ENCODE measurements at regions not wholly inside any gene's neighbourhood (a gene's known extent, or its start where the extent isn't known, plus 50 kb on each side); places are given as distances from the start of the nearest gene placed in this dataset.

DNA sequence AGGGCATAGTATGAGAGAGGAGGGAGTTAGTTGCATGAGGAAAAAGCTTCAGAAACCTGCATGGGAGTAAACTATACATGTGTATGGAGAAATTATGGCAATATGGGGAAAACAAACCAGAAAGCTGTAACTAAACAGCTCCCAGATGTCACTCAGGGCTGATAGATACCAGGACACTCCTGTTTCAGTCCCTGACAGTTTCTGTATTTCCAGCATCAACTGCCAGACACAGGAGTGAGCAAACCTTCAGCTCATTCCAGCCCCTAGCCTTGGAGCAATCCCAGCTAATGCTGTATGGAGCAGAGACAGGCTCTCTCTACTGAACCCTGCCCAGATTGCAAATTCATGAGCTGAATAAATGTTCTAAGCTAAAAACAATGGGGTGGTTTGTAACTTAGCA, 382.9 kb upstream of the MAGEB18 start:
- Histone ChIP-seq H3K9me3 (ENCODE audit: control insufficient read depth, insufficient read depth, low read length) (no peaks in the 10 kb centered on the region), H4K91ac (ENCODE audit: insufficient read depth, low read depth, low read length) (no peak overlapping the region), H3K27me3 (ENCODE audit: control insufficient read depth, insufficient read depth, low read length) (no peaks in the 10 kb centered on the region), H3K27ac (ENCODE audit: insufficient read depth, low read length) (no peak overlapping the region), H3K4me3 (ENCODE audit: insufficient read depth, low read depth, low read length) (no peak overlapping the region), H4K5ac (ENCODE audit: low read depth, low read length) (no peak overlapping the region), H3K9ac (ENCODE audit: low read depth, low read length) (no peak overlapping the region), H3K23ac (ENCODE audit: low read depth, low read length) (no peak overlapping the region), H3K9me1 (ENCODE audit: insufficient read depth, low read length) (no peaks in the 10 kb centered on the region), H2BK120ac (ENCODE audit: low read depth, low read length) (no peak overlapping the region), H3K56ac (ENCODE audit: extremely low read depth, insufficient read depth, low read length) (no peak overlapping the region), H2AK9ac (replicated peaks; ENCODE audit: low read depth, low read length, poor library complexity) (no peak overlapping the region), H2BK20ac (ENCODE audit: low read depth, low read length) (no peak overlapping the region), H4K8ac (ENCODE audit: low read depth in 2 of 2, low read length in 2 of 2) (no peak overlapping the region), H3K4ac (ENCODE audit: low read depth, low read length) (no peak overlapping the region), H3K14ac (replicated peaks; ENCODE audit: low read depth, low read length) (no peak overlapping the region), H4K20me1 (ENCODE audit: insufficient read depth, low read length) (no peaks in the 10 kb centered on the region), H2BK5ac (ENCODE audit: low read depth, low read length, poor library complexity, severe bottlenecking) (no peak overlapping the region), H3K18ac (ENCODE audit: low read depth, low read length) (no peak overlapping the region), H3K79me1 (ENCODE audit: low read depth in 1 of 2, low read length in 2 of 2) (no peaks in the 10 kb centered on the region), H3K36me3 (ENCODE audit: control insufficient read depth, insufficient read depth, low read length) (no peaks in the 10 kb centered on the region), H2AK5ac (ENCODE audit: low read depth, low read length) (no peak overlapping the region), H3K4me1 (ENCODE audit: control insufficient read depth, insufficient read depth, low read length) (no peaks in the 10 kb centered on the region), H2AFZ (replicated peaks; ENCODE audit: low read length, poor library complexity) (no peak overlapping the region), H2BK15ac (ENCODE audit: low read depth, low read length) (no peak overlapping the region), H3K4me2 (ENCODE audit: low read depth, low read length) (no peak overlapping the region)
- no TSS peak for BruUV-seq (replicated peaks)
- POLR2A ChIA-PET (ENCODE audit: unreplicated experiment), result no interaction called here
- DNase-seq (no peak), ATAC-seq (ENCODE audit: low read depth) (no peak)
- TF ChIP-seq MAZ (IDR thresholded peaks at IDR 0.05; ENCODE audit: borderline replicate concordance, low read depth, low read length) (no peak), FOS (IDR thresholded peaks at IDR 0.05; ENCODE audit: low read depth, low read length) (no peak), CEBPB (IDR thresholded peaks at IDR 0.05; ENCODE audit: low read depth, low read length) (no peak), RAD21 (IDR thresholded peaks at IDR 0.05; ENCODE audit: low read length) (no peak), RCOR1 (IDR thresholded peaks at IDR 0.05; ENCODE audit: insufficient replicate concordance, low read length) (no peak), CHD1 (IDR thresholded peaks at IDR 0.05; ENCODE audit: low read depth, low read length) (no peak), POLR2A (IDR thresholded peaks at IDR 0.05; ENCODE audit: low read depth, low read length) (no peak), NFE2L2 (IDR thresholded peaks at IDR 0.05; ENCODE audit: low read depth, low read length) (no peak), BHLHE40 (IDR thresholded peaks at IDR 0.05; ENCODE audit: low read depth, low read length) (no peak), RFX5 (IDR thresholded peaks at IDR 0.05; ENCODE audit: low read depth, low read length) (no peak), MAFK (IDR thresholded peaks at IDR 0.05; ENCODE audit: low read depth, low read length) (no peak)
- TF ChIP-seq, protein P1, sequence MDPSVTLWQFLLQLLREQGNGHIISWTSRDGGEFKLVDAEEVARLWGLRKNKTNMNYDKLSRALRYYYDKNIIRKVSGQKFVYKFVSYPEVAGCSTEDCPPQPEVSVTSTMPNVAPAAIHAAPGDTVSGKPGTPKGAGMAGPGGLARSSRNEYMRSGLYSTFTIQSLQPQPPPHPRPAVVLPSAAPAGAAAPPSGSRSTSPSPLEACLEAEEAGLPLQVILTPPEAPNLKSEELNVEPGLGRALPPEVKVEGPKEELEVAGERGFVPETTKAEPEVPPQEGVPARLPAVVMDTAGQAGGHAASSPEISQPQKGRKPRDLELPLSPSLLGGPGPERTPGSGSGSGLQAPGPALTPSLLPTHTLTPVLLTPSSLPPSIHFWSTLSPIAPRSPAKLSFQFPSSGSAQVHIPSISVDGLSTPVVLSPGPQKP (IDR thresholded peaks at IDR 0.05; ENCODE audit: borderline replicate concordance, low read depth, low read length), result no peak
- TF ChIP-seq, protein P2, sequence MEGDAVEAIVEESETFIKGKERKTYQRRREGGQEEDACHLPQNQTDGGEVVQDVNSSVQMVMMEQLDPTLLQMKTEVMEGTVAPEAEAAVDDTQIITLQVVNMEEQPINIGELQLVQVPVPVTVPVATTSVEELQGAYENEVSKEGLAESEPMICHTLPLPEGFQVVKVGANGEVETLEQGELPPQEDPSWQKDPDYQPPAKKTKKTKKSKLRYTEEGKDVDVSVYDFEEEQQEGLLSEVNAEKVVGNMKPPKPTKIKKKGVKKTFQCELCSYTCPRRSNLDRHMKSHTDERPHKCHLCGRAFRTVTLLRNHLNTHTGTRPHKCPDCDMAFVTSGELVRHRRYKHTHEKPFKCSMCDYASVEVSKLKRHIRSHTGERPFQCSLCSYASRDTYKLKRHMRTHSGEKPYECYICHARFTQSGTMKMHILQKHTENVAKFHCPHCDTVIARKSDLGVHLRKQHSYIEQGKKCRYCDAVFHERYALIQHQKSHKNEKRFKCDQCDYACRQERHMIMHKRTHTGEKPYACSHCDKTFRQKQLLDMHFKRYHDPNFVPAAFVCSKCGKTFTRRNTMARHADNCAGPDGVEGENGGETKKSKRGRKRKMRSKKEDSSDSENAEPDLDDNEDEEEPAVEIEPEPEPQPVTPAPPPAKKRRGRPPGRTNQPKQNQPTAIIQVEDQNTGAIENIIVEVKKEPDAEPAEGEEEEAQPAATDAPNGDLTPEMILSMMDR (conservative IDR thresholded peaks at IDR 0.05; ENCODE audit: low read depth, low read length), result no peak
- in situ Hi-C loops (cut with MboI; ENCODE audit: low sequenced_read_pairs), result no loop called here
- CTCF ChIA-PET, result no interaction called here
- dilution Hi-C loops (cut with HindIII; ENCODE audit: low sequenced_read_pairs, unreplicated experiment), result no loop called here
- intact Hi-C loops (cut with micrococcal nuclease), result no loop called here

Data from IMR-90 (cell line).